Tibial nerve (tissue), 4 donors: ENCODE measurements at regions not wholly inside any gene's neighbourhood (a gene's known extent, or its start where the extent isn't known, plus 50 kb on each side); places are given as distances from the start of the nearest gene placed in this dataset.

Source experiments
- DNase-seq, 2 donors: peaks; one replicate each; pipeline ENCODE4 v3.0.0-alpha.2; 2019; ENCODE audit warnings: low spot score in 2 of 2
- H3K27ac ChIP-seq, 4 donors: fragments of 200-600 bp; sonication (generic) in 3 of 4; one replicate each; pipeline ENCODE4 v1.5.1; 2017 to 2019; ENCODE audit warnings: mild to moderate bottlenecking in 1 of 4
- H3K27me3 ChIP-seq, 2 donors: fragments of 200-600 bp; sonication (generic) in 1 of 2; one replicate each; pipeline versions ENCODE4 v1.5.1 to v1.6.0; 2017 to 2019
- H3K36me3 ChIP-seq, 3 donors: fragments of 200-600 bp; sonication (generic); one replicate each; pipeline ENCODE4 v1.5.1; 2018 to 2019
- H3K4me1 ChIP-seq, 4 donors: fragments of 200-600 bp; sonication (generic) in 3 of 4; one replicate each; pipeline ENCODE4 v1.5.1; 2017 to 2019
- H3K4me3 ChIP-seq, 4 donors: fragments of 200-600 bp; sonication (generic) in 3 of 4; one replicate each; pipeline ENCODE4 v1.5.1; 2017 to 2019; ENCODE audit warnings: mild to moderate bottlenecking in 1 of 4, moderate library complexity in 1 of 4
- H3K9me3 ChIP-seq, 4 donors: fragments of 200-600 bp; sonication (generic) in 3 of 4; one replicate each; pipeline ENCODE4 v1.5.1; 2017 to 2019
- EP300 ChIP-seq, 2 donors: sonication (generic); formaldehyde crosslinking; IDR thresholded peaks; one replicate each; pipeline ENCODE4 v1.6.1; 2017; ENCODE audit warnings: antibody characterized with exemption in 2 of 2, mild to moderate bottlenecking in 1 of 2
- POLR2A ChIP-seq, 2 donors: fragments of 450-650 bp; IDR thresholded peaks; one replicate each; pipeline ENCODE4 v1.6.1; 2017; ENCODE audit warnings: antibody characterized with exemption in 2 of 2, mild to moderate bottlenecking in 2 of 2, moderate library complexity in 2 of 2
- WGBS, 2 donors: methylation state at CpG; one replicate each; pipeline ENCODE4 v1.1.5; 2018; 5-methylcytosine and 5-hydroxymethylcytosine counted together
- TF ChIP-seq, protein P1 (sequence below), 5 experiments: fragments of 200-600 bp in 3 of 5; fragments of 450-650 bp in 2 of 5; sonication (generic) in 3 of 5; IDR thresholded peaks; one replicate each; pipeline ENCODE4 v1.5.1; 2016 to 2019; ENCODE audit warnings: antibody characterized with exemption in 5 of 5, mild to moderate bottlenecking in 3 of 5, moderate library complexity in 2 of 5

- TF ChIP-seq EP300 (IDR thresholded peaks at IDR 0.05) (no peak), POLR2A (IDR thresholded peaks at IDR 0.05) (no peak)
- TF ChIP-seq, protein P1, sequence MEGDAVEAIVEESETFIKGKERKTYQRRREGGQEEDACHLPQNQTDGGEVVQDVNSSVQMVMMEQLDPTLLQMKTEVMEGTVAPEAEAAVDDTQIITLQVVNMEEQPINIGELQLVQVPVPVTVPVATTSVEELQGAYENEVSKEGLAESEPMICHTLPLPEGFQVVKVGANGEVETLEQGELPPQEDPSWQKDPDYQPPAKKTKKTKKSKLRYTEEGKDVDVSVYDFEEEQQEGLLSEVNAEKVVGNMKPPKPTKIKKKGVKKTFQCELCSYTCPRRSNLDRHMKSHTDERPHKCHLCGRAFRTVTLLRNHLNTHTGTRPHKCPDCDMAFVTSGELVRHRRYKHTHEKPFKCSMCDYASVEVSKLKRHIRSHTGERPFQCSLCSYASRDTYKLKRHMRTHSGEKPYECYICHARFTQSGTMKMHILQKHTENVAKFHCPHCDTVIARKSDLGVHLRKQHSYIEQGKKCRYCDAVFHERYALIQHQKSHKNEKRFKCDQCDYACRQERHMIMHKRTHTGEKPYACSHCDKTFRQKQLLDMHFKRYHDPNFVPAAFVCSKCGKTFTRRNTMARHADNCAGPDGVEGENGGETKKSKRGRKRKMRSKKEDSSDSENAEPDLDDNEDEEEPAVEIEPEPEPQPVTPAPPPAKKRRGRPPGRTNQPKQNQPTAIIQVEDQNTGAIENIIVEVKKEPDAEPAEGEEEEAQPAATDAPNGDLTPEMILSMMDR (IDR thresholded peaks at IDR 0.05): no peak
- Histone ChIP-seq H3K9me3 (no peaks in the 10 kb centered on the region), H3K27ac (no peak overlapping the region), H3K27me3 (no peaks in the 10 kb centered on the region), H3K4me1 (no peaks in the 10 kb centered on the region), H3K36me3 (no peaks in the 10 kb centered on the region), H3K4me3 (no peak overlapping the region)
- WGBS, 2 donors: 80 to 88% methylated on average over 2 of the region's 2 CpGs
- no peak for DNase-seq
These were observed 847.3 kb downstream of the JRKL start for GRCh38 chr11:97237151-97237550.

- no peaks in the 10 kb centered on the region for H3K4me1 ChIP-seq
- H3K36me3 ChIP-seq: no peaks in the 10 kb centered on the region
- H3K27me3 ChIP-seq: no peaks in the 10 kb centered on the region
- no peak for DNase-seq
- H3K27ac ChIP-seq: no peak overlapping the region
- WGBS, 2 donors: 82 to 83% methylated on average over 3 of the region's 3 CpGs
- no peak for TF ChIP-seq POLR2A (IDR thresholded peaks at IDR 0.05)
- TF ChIP-seq, protein P1 (IDR thresholded peaks at IDR 0.05): no peak
- H3K9me3 ChIP-seq: peaks cover 0 to 9% (median 0%) of the 10 kb centered on the region in 4 donors
- no peak overlapping the region for H3K4me3 ChIP-seq
These were observed 857.8 kb downstream of the JRKL start for GRCh38 chr11:97247601-97248000.

GRCh38 chr11:97254790-97255189 lies 865.0 kb downstream of the JRKL start:
- no peak overlapping the region for H3K4me3 ChIP-seq
- 43 to 48% methylated on average over 1 of the region's 1 CpG for WGBS, 2 donors
- no peaks in the 10 kb centered on the region for H3K4me1 ChIP-seq
- no peak overlapping the region for H3K27ac ChIP-seq
- no peak for DNase-seq
- TF ChIP-seq, protein P1 (IDR thresholded peaks at IDR 0.05): no peak
- no peaks in the 10 kb centered on the region for H3K27me3 ChIP-seq
- no peaks in the 10 kb centered on the region for H3K9me3 ChIP-seq
- H3K36me3 ChIP-seq: no peaks in the 10 kb centered on the region

GRCh38 chr11:97259434-97259833 lies 869.6 kb downstream of the JRKL start:
- H3K36me3 ChIP-seq: no peaks in the 10 kb centered on the region
- H3K9me3 ChIP-seq: no peaks in the 10 kb centered on the region
- H3K27me3 ChIP-seq: no peaks in the 10 kb centered on the region
- TF ChIP-seq EP300 (IDR thresholded peaks at IDR 0.05): no peak
- TF ChIP-seq, protein P1 (IDR thresholded peaks at IDR 0.05): no peak
- DNase-seq: no peak
- H3K4me3 ChIP-seq: no peak overlapping the region
- no peaks in the 10 kb centered on the region for H3K4me1 ChIP-seq
- 90 to 95% methylated on average over 3 of the region's 3 CpGs for WGBS, 2 donors
- H3K27ac ChIP-seq: no peak overlapping the region

DNA sequence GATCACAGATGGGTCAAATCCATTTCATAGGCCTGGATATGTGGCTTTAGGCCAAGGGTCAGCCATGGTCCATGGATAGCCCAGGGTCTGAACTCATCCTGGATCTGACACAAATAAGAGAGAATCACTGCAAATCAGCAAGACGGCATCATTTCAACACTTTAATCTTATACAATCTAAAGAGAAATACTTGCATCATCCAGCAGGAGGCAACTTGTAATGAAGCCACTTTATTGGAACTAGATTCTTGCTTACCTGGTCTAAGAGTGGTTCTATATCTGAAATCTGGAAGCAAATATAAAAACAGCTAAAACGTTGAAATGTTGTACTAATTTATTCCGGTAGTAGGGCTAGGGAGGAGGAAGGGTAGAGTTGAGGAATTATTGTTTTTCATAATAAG lies 870.1 kb downstream of the JRKL start:
- TF ChIP-seq POLR2A (IDR thresholded peaks at IDR 0.05) (no peak), EP300 (IDR thresholded peaks at IDR 0.05) (no peak)
- TF ChIP-seq, protein P1 (IDR thresholded peaks at IDR 0.05): no peak
- no peaks in the 10 kb centered on the region for H3K36me3 ChIP-seq
- H3K9me3 ChIP-seq: no peaks in the 10 kb centered on the region
- no peak overlapping the region for H3K4me3 ChIP-seq
- 90 to 97% methylated on average over 3 of the region's 3 CpGs for WGBS, 2 donors
- no peak for DNase-seq
- H3K27ac ChIP-seq: no peak overlapping the region
- no peaks in the 10 kb centered on the region for H3K27me3 ChIP-seq
- no peaks in the 10 kb centered on the region for H3K4me1 ChIP-seq
